GM19468 (cell line): ENCODE measurements at regions not wholly inside any gene's neighbourhood (a gene's known extent, or its start where the extent isn't known, plus 50 kb on each side); places are given as distances from the start of the nearest gene placed in this dataset.
"Not testable (repeated sequence)": the region's sequence is repeated elsewhere in the genome, so short reads cannot be mapped to it uniquely, and the experiment has no call there.

Experiments
- ATAC-seq: cut with Tn5 transposase; IDR thresholded peaks from one replicate; pipeline ENCODE4 v1.9.1; 2021; ENCODE audit warnings: mild to moderate bottlenecking, moderate library complexity, moderate number of reproducible peaks; ENCODE audit not compliant: unreplicated experiment; ENCODE audit errors: extremely low read depth

DNA sequence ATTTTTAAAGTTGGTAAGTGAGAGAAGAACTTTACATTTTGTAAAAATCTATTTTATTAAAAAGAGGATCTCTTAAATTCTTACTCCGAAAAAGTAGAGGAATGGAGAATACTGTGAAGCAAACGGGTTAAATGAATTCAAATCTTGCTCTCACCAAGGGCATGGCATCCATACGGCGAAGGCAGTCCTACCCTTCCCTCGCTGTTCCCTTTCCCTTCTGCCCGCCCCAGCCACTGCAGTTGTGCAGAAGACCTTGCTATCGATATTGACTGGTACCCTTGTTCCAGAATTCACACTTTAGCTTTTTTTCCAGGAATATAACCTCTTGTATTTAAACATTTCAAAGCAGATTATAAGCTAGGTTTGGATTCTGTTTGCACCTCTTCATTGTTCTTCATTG, 239.5 kb downstream of the ZPLD1 start:
- no peak for ATAC-seq

DNA sequence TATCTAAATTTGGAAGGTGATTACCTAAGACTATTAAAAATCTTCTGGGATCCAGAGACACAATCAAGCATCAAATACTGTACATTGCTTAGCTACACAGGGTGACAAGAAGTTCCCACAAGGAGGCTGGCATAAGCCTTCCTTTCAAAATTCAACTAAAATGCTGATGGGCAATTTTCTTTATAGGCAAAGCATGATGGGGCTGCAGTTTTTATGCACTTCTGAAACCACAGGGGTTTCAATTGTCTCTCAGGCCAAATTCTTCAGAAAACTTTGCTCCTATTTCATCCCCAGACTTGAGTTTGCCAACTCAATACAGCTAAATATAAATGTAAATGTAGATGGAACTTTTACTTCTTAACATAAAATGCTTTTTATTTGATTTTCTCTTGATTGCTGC, 241.6 kb downstream of the ZPLD1 start:
- no peak for ATAC-seq

DNA sequence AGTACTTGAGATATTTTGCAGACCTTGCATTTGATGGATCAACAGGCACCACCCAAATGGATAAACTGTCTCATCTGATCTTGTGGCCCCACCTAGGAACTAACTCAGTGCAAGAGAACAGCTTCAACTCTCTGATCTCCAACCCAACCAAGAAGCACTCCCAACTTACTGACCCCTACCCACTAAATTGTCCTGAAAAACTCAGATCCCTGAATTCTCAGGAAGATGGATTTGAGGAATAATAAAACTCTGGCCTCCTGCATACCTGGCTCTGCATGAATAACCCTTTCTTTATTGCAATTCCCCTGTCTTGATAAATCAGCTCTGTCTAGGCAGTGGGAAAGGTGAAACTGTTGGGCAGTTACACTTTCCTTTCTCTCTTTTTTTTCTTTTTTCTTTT, 247.9 kb downstream of the ZPLD1 start:
- no peak for ATAC-seq

DNA sequence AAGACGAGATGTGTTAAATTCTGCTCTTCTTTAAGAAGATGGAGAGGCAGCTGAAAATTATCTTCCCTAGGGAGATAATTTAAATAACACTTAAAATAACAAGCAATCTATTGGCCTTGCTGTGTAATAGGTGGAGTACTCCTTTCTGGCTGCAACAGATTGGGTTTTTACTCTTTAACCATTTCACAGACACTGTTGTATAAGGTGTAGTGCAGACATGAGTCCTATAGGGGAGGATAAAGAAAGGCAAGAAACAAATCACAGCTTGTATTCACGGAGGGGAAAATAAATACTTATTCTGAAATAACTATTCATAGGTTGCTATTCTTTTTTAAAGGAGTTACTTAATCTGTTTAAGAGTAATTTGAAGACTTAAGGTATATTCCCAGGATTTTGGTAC, 252.0 kb downstream of the ZPLD1 start:
- no peak for ATAC-seq

DNA sequence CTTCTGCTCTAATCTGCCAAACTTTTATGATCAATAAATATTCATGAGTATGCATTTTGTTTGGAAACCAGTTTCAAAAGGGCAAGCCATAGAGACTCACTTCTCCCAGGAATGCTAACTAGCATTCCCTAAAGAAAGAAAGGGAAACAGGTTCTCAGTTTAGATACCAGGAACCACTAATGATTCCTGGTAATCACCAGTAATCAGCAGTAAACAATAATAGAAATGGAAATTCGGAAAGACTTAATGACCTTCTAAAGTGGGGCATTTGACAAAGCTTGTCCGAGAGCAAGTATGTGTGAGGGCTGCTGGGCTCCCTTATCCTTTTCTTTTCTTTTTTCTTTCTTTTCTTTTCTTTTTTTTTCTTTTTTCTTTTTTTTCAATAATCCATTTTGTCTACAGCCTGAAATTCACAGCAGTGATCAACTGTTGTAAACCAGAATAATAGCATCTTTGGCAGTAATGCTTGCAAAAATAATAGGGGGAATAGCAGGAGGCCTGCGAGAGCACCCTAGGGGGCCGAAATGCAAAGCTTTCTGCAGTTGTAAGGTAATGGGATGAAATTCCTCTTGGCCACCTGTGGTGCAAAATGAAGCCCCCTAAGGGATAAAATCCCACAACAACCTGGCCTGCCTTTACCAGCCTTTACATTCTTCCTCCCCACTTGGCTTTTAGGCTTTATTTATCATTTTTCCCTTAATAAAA, 253.2 kb downstream of the ZPLD1 start:
- ATAC-seq: no peak

DNA sequence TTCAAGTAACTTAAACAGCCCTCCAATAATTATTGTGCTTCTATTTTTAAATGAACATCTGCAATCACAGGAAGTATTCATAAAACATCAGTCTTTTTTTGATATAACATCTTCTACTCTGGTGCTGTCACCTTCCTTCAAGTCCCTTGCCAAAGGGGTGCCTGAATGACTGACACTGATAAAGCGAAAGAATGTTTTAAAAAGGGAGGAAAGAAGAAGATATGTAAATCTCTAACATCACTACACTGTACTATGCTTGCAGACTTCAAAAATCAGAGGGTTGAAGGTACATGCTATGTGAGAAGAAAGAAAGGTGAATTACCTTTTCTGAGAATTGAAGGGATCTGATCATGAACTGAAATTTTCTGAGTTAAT, 253.7 kb downstream of the ZPLD1 start:
- no peak for ATAC-seq

DNA sequence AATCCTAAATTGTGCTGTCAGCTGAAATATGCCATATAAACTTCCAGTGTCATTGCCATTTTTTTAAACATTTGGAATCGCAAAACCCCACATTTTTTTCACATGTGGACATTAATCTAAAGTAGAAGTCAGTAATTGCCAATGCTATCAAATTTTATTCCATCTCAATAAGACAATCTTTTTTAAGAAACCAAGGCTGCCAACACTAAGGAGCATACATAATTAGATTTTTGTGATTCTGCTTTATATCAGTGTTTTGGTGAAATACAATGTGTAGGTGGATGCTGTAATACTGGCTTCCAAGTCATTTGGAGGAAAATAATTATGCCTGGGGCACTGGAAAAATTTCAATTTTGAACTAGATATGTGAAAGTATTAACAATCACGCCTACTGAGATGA, 256.7 kb downstream of the ZPLD1 start:
- ATAC-seq: no peak

DNA sequence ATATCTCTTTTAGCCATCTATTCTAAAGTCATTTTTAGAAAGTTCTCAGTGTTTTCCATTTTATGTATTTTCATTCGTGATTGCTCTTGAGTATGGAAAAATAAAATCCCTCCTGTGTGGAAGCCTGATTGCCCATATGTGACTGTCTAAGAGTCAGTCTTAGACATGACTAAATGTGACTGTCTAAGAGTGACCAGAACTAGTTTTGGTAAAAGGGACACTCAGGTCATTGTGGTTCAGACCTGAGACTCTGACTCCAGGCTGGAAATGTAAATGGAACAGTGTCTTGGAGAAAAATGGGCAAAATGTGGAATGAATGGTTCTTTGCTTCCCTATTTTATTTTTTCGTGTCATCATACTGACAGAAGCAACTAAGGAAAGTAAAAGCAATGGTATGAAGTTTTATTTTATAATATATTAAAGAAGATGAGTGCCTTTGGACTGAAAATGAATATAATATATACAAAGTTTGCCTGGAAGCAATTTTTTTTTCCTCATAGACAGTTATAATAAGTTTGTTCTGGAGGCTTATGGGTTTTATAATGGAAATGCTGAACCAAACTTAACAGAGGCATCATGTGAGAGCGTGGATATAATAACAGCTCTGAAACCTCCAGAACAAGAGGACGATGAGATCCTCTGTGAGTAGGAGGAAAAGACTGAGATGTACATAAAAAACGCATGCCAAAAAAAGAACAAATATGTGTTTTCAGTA, 264.4 kb downstream of the ZPLD1 start:
- no peak for ATAC-seq

DNA sequence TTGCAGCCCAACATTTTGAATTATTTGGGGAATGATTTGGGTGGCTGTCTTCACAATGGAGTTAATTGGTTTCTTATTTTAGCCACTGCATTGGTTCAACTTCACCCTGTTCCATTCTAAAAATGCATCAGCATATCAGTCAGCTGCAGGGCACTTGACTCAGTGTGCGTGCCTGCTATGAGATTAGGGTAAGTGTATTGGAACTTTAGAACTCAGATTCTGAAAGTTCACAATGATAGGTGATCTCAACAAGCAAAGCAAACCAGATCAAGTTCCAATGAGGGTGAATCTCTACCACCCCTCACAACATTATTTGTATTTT, 265.0 kb downstream of the ZPLD1 start:
- no peak for ATAC-seq

DNA sequence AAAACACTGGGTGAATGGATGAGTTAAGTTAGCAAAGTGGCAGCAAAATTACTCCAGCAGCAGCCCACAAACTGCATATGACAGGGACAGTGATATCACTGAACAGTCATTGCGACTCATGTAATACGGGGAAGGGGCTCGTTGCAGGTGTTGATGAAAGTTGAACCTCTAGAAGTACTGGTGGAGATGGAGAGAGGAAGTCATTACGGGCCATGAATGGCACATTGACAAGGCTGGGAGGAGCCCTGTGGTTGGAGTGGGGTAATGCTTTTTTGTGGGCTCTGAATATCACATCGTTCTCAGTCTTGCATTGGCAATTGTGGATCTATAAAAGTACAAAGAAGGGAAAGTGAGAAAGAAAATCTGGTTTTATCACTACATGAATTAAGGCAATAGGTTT, 278.1 kb downstream of the ZPLD1 start:
- ATAC-seq: no peak

DNA sequence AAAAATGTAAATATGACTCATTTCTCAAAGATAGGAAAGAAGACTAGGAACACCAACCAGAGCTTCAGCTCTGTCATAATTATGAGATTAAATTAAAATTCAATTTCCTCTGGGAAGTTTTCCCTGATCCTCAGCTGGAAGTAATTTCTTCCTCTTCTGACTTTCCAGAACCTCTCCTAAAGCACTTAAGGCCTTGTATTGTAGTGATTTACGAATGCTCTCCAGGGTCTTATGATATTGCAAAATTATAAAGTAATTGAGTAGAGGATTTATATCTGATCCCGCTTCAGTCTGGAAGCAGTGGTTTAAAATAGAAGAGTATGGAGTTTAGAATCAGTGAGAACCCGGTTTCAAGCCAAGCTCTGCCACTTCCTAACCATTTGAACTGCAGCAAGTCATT, 279.8 kb downstream of the ZPLD1 start:
- no peak for ATAC-seq

DNA sequence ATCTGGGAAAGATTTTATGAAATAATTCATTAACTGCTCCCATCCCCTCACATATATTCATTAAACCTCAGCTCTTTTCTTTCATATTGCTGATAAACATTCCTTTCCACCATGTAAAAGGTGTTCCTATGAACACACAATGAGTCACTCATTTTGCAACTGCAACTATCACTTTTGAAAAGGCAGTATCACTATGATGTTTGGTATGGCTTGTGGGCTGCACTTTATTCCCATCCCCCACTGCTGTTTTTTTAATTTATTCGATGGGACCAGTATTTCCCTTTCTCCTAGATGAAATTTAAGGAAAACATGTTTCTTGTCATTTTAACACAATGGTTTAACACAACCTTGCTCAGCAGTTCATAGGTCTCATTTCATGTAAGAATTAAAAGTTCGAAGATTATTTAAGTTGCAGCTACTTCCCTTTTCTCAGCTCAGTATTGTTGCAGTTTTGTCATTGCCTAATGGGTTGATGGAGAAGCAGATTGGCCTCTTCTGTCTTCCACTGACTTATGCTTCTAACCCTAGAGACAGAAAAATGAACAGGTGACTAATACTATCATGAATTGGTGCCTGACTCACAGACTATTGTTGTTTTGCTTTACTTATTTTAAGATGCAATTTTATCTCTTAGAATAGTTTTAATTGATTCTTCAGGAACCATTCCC, 280.3 kb downstream of the ZPLD1 start:
- peak; percentile 57 for ATAC-seq

DNA sequence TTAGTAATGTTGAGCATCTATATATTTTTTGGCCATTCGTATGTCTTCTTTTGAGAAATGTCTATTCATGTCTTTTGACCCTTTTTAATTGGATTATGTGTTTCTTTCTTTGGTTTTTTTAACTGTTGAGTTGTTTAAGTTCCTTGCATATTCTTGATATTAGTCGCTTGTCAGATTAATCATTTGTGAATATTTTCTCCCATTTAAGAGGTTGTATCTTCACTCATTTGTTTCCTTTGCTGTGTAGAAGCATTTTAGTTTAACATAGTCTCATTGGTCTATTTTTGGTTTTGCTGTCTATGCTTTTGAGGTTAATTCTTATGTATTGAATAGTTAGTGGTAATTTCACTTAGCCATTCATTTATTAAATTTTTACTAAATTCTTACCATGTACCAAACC, 283.8 kb downstream of the ZPLD1 start:
- no peak for ATAC-seq

DNA sequence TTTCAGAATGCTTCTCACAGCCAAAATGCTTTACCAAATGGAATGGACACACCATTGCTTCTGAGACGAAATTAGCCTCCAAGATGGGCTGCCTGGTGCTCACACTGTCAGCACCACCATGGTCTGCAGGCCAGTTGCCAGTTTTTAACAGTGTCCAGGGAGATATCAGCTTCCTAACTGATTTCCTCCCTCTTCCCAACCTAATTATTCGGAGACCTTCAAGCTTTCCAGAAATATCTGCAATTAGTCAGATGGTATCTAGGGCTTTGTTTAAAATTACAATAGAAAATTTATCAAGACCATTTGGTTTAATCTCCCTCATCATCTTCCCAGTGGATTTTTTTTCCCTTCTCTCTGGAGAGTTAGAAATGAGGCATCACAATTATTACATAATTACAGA, 287.5 kb downstream of the ZPLD1 start:
- no peak for ATAC-seq

DNA sequence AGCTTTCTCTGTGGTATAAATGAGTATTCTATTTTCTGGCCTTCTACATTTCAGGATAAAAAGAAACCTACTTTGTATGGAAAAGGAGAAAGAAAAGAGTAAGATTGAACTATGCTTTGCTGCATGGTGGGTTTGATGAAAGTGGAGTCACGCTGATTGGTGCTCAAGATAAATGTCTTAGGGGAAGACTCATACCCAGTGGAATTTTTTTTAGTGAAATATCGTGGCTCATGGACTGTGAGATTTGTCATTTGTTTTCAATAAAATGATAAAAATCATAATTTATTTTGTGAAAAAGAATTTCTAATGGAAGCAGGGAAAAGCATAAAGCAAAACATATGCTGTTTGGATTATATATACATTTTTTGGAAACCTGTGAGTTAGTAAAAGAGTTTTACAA, 292.5 kb downstream of the ZPLD1 start:
- no peak for ATAC-seq

DNA sequence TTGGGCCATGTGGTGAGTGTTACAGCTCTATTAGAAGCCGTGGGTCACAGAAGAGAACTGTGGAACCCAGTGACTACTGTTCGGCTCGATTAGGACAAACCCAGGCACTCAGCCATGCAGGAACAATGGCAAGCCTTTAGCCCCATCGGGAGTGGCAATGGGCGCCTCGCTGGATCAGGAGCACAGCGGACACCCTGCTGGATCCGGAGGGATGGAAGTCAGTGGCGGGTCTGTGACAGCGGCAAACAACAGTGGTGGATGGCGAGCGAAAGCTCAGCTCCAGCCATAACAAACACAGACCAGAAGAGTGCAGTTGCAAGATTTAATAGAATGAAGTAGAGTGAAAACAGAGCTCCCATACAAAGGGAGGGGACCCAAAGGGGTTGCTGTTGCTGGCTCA, 297.8 kb downstream of the ZPLD1 start:
- not testable (repeated sequence) for ATAC-seq

DNA sequence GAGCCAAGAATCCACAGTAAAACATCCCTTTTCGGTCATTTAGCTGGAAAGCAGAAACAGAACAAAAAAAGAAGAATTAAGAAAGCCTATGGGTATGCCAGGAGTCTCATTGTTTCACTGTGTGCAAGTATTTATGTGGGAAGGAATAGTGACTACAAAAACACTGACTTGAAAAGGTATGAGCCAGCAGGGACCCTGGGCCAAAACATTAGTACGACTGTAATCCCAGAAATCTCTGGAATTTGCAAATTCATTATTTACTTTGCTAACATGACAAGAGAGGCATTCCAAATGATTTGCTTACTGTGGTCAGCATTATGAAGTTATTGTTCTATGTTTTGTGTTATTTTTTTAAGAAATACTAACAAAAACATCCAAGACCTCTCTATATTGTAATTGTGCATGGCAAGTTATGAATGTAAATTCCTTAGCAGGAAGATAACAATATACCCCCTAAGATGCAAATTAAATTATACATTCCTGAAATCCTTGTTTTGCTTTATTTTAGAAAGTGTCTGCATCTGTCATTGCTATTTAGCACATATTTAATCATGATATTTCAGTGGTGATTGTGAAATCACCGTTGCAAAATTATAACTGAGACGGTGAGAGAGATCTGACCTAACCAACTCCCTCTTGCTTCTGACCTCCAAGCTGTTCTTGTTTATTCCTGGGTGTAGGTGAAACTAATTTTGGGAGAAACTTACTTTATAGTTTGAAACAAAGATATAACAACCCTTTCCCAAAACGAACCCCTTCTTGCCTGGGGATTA, 299.2 kb downstream of the ZPLD1 start:
- ATAC-seq: no peak

DNA sequence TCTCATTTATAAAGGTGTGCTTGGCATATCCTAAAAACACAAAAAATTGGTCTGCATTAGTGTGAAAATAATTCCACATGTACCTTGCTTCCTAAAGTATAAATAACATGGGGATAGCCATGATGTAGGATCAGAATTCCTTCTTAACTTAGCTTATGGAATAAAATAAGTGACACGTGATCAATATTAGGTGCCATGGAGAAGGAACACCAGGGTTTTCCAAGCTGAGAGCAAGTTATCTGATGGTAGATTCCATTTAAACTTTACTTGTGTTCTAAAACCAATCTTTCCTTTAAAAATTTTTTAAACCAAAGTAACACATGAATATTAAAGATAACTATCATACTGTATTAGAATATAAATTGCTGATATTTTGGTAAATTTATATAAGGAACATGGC, 300.5 kb downstream of the ZPLD1 start:
- ATAC-seq: no peak

DNA sequence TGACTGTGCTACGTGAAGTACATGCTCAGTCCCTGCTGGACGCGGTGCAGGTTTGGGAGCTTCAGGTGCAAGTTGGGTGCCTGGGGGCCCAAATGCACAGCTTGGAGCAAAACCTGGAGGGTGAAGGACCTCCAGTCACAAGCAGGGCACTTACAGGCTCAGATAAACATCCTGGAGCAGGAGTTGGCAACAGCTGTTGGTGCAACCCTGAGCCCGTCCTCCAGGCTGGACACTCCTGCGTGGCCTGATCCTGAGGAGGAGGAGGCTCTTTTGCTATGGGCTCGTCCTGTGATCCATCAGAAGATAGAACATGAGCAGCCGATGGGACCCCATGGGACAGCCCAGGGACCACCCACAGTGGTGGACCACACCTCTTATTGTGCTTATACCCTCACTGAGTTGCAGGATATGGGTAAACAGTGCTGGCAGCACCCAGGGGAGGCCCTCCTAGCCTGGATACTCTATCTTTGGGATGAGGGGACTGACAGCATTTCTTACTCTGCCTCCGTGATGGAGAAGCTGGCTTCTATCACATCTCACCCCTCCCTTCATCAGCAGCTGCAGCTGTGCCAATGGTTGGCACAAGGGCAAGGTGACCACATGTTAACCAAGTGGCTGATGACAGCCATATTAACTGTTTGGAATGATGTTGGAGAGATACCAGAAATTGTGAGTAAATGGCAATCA, 301.6 kb downstream of the ZPLD1 start:
- no peak for ATAC-seq

DNA sequence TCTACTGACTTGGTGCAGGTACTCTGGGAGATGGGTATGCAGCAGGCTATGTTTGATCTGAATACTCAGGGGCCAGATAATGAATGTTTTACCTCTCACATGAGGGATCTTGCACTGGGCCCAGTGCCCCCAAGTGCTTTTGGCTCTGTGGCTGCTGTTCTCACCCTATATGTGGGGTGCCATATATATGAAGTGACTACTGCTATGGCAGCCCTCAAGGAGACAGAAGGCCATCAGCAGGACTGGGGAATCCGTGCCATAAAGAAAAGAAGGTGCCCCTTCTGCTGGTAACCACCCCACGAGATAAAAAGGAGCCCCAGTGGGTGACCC, 302.1 kb downstream of the ZPLD1 start:
- no peak for ATAC-seq

DNA sequence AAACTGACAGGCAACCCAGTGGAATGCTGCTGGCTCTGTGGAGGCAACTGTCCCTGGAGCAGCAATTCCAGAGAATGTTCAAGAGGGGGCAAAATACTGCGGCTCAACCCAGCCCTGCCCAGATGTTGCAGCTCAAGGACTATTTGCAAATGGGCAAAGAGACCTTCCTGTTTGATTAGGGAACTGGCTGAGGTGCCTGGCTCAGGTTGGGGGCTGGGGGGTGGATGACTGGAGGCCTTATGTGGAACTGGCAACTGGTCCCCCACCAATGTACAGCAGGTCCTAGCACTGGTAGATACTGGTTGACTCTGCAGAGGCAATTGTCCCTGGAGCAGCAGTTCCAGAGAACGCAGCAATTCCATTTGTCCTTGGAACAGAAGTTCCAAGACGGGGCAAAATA, 302.5 kb downstream of the ZPLD1 start:
- ATAC-seq: no peak
